Progenitor cell of endocrine pancreas (in vitro differentiated cells): ENCODE measurements at regions not wholly inside any gene's neighbourhood (a gene's known extent, or its start where the extent isn't known, plus 50 kb on each side); places are given as distances from the start of the nearest gene placed in this dataset.

ENCODE experiments used
- DNase-seq: peaks from one replicate; pipeline ENCODE4 v3.0.0; 2021; ENCODE audit warnings: low spot score; ENCODE audit not compliant: unreplicated experiment
- H3K27ac Mint-ChIP-seq: 2 replicates; pipeline ENCODE4 v1.8.0; 2021; ENCODE audit warnings: mild to moderate bottlenecking, moderate library complexity, mixed read lengths
- H3K27me3 Mint-ChIP-seq: 2 replicates; pipeline ENCODE4 v1.8.0; 2021; ENCODE audit warnings: mixed read lengths
- H3K36me3 Mint-ChIP-seq: 2 replicates; pipeline ENCODE4 v1.8.0; 2022; ENCODE audit warnings: mixed read lengths; ENCODE audit not compliant: insufficient read depth
- H3K4me1 Mint-ChIP-seq: 2 replicates; pipeline ENCODE4 v1.8.0; 2021; ENCODE audit warnings: low read depth, mixed read lengths
- H3K4me3 Mint-ChIP-seq: 2 replicates; pipeline ENCODE4 v1.8.0; 2021; ENCODE audit warnings: low read depth, mild to moderate bottlenecking, moderate library complexity, mixed read lengths
- H3K9me3 Mint-ChIP-seq: 2 replicates; pipeline ENCODE4 v1.8.0; 2021; ENCODE audit warnings: low read depth, mixed read lengths
- CTCF ChIP-seq: fragments of 200-600 bp; sonication (generic); IDR thresholded peaks from one replicate; pipeline ENCODE4 v1.5.0; 2021; ENCODE audit warnings: antibody characterized with exemption, mild to moderate bottlenecking; ENCODE audit not compliant: unreplicated experiment

- H3K4me1 Mint-ChIP-seq: no peaks in the 10 kb centered on the region
- no peak overlapping the region for H3K4me3 Mint-ChIP-seq
- TF ChIP-seq CTCF: no peak
- no peaks in the 10 kb centered on the region for H3K36me3 Mint-ChIP-seq
- H3K27ac Mint-ChIP-seq: no peak overlapping the region
- DNase-seq: no peak
- H3K9me3 Mint-ChIP-seq: no peaks in the 10 kb centered on the region
- no peaks in the 10 kb centered on the region for H3K27me3 Mint-ChIP-seq
Observed at GRCh38 chr3:78221796-78222195, 1181.9 kb downstream of the ROBO2 start.

GRCh38 chr3:78235841-78236240, 1195.9 kb downstream of the ROBO2 start:
- peaks cover 19% of the 10 kb centered on the region for H3K9me3 Mint-ChIP-seq
- no peak overlapping the region for H3K4me3 Mint-ChIP-seq
- TF ChIP-seq CTCF: no peak
- H3K27ac Mint-ChIP-seq: no peak overlapping the region
- no peaks in the 10 kb centered on the region for H3K36me3 Mint-ChIP-seq
- H3K4me1 Mint-ChIP-seq: no peaks in the 10 kb centered on the region
- H3K27me3 Mint-ChIP-seq: no peaks in the 10 kb centered on the region
- DNase-seq: no peak

GRCh38 chr3:78238811-78239210, 1198.9 kb downstream of the ROBO2 start:
- H3K27ac Mint-ChIP-seq: no peak overlapping the region
- no peak for TF ChIP-seq CTCF
- no peaks in the 10 kb centered on the region for H3K36me3 Mint-ChIP-seq
- DNase-seq: no peak
- no peak overlapping the region for H3K4me3 Mint-ChIP-seq
- no peaks in the 10 kb centered on the region for H3K4me1 Mint-ChIP-seq
- H3K9me3 Mint-ChIP-seq: peaks cover 18% of the 10 kb centered on the region
- no peaks in the 10 kb centered on the region for H3K27me3 Mint-ChIP-seq

GRCh38 chr3:78242724-78243123, 1202.8 kb downstream of the ROBO2 start:
- Mint-ChIP-seq H3K4me3 (no peak overlapping the region), H3K4me1 (no peaks in the 10 kb centered on the region), H3K27me3 (no peaks in the 10 kb centered on the region), H3K9me3 (peaks cover 29% of the 10 kb centered on the region), H3K27ac (no peak overlapping the region), H3K36me3 (no peaks in the 10 kb centered on the region)
- no peak for TF ChIP-seq CTCF
- DNase-seq: no peak

GRCh38 chr3:78244136-78244535, 1204.2 kb downstream of the ROBO2 start:
- DNase-seq: no peak
- Mint-ChIP-seq H3K27ac (no peak overlapping the region), H3K4me3 (no peak overlapping the region), H3K27me3 (no peaks in the 10 kb centered on the region), H3K9me3 (peaks cover 29% of the 10 kb centered on the region), H3K36me3 (no peaks in the 10 kb centered on the region), H3K4me1 (no peaks in the 10 kb centered on the region)
- TF ChIP-seq CTCF: no peak
